HAP-1 (cell line): ENCODE measurements at regions not wholly inside any gene's neighbourhood (a gene's known extent, or its start where the extent isn't known, plus 50 kb on each side); places are given as distances from the start of the nearest gene placed in this dataset.
"Not testable (repeated sequence)": the region's sequence is repeated elsewhere in the genome, so short reads cannot be mapped to it uniquely, and the experiment has no call there.

Experiments
- DNase-seq, 2 experiments: peaks; one replicate each; pipeline ENCODE4 v3.0.0-alpha.2; 2016 to 2020; ENCODE audit warnings: low spot score in 2 of 2
- H3K27me3 ChIP-seq: fragments of 250-450 bp; sonication (Bioruptor Pico); 2 replicates; pipeline ENCODE4 v1.5.1; 2020; ENCODE audit warnings: low read depth, mild to moderate bottlenecking, moderate library complexity
- H3K36me3 ChIP-seq: fragments of 250-450 bp; sonication (Bioruptor Pico); replicated peaks from 2 replicates; pipeline ENCODE4 v1.5.1; 2020; ENCODE audit warnings: mild to moderate bottlenecking
- H3K4me1 ChIP-seq: fragments of 250-450 bp; sonication (Bioruptor Pico); 2 replicates; pipeline ENCODE4 v1.5.1; 2020; ENCODE audit warnings: mild to moderate bottlenecking
- H3K4me3 ChIP-seq: fragments of 250-450 bp; sonication (Bioruptor Pico); 2 replicates; pipeline ENCODE4 v1.5.1; 2020; ENCODE audit warnings: mild to moderate bottlenecking, moderate library complexity
- H3K9me3 ChIP-seq: fragments of 250-450 bp; sonication (Bioruptor Pico); 2 replicates; pipeline ENCODE4 v1.5.1; 2020; ENCODE audit warnings: mild to moderate bottlenecking, moderate library complexity
- in situ Hi-C: fragments of 300-500 bp; cut with MboI; formaldehyde crosslinking; loops from 3 replicates; pipeline ENCODE4 v1.14.3; 2020; ENCODE audit warnings: low sequenced_read_pairs, inconsistent platforms, mixed read lengths

- in situ Hi-C loops = no loop called here
- Histone ChIP-seq H3K9me3 (no peaks in the 10 kb centered on the region), H3K4me1 (no peaks in the 10 kb centered on the region), H3K36me3 (no peaks in the 10 kb centered on the region), H3K4me3 (no peak overlapping the region), H3K27me3 (no peaks in the 10 kb centered on the region)
- DNase-seq = no peak
These were observed 657.0 kb upstream of the SYT4 start for GRCh38 chr18:43934322-43934721.

- in situ Hi-C loops = no loop called here
- Histone ChIP-seq H3K27me3 (no peaks in the 10 kb centered on the region), H3K9me3 (no peaks in the 10 kb centered on the region), H3K4me3 (no peak overlapping the region), H3K36me3 (no peaks in the 10 kb centered on the region), H3K4me1 (no peaks in the 10 kb centered on the region)
- DNase-seq = no peak
These were observed 657.6 kb upstream of the SYT4 start for GRCh38 chr18:43934781-43935471.

GRCh38 chr18:43936176-43936575 is 658.9 kb upstream of the SYT4 start:
- in situ Hi-C loops = no loop called here
- DNase-seq = no peak
- no peak overlapping the region for H3K4me3 ChIP-seq

GRCh38 chr18:43949291-43949690 is 672.0 kb upstream of the SYT4 start:
- DNase-seq = no peak
- H3K9me3 ChIP-seq = no peaks in the 10 kb centered on the region
- in situ Hi-C loops = no loop called here

More at GRCh38 chr18:43936176-43936575, 658.9 kb upstream of the SYT4 start:
- Histone ChIP-seq H3K4me1 (no peaks in the 10 kb centered on the region), H3K27me3 (no peaks in the 10 kb centered on the region), H3K9me3 (no peaks in the 10 kb centered on the region), H3K36me3 (no peaks in the 10 kb centered on the region)

GRCh38 chr18:43950062-43950461 is 672.8 kb upstream of the SYT4 start:
- no peaks in the 10 kb centered on the region for H3K9me3 ChIP-seq
- H3K27me3 ChIP-seq = no peaks in the 10 kb centered on the region
- DNase-seq = no peak
- no peaks in the 10 kb centered on the region for H3K36me3 ChIP-seq
- no peaks in the 10 kb centered on the region for H3K4me1 ChIP-seq
- in situ Hi-C loops = no loop called here
- no peak overlapping the region for H3K4me3 ChIP-seq

More at GRCh38 chr18:43949291-43949690, 672.0 kb upstream of the SYT4 start:
- Histone ChIP-seq H3K36me3 (no peaks in the 10 kb centered on the region), H3K27me3 (no peaks in the 10 kb centered on the region), H3K4me1 (no peaks in the 10 kb centered on the region), H3K4me3 (no peak overlapping the region)

- Histone ChIP-seq H3K4me3 (no peak overlapping the region), H3K27me3 (no peaks in the 10 kb centered on the region), H3K4me1 (no peaks in the 10 kb centered on the region), H3K9me3 (no peaks in the 10 kb centered on the region), H3K36me3 (no peaks in the 10 kb centered on the region)
- no peak for DNase-seq
- in situ Hi-C loops = no loop called here
These were observed 675.1 kb upstream of the SYT4 start for GRCh38 chr18:43952398-43952797.

- no peaks in the 10 kb centered on the region for H3K4me1 ChIP-seq
- H3K9me3 ChIP-seq = no peaks in the 10 kb centered on the region
- no peaks in the 10 kb centered on the region; the same call in 1 of the 2 replicates for H3K27me3 ChIP-seq
- in situ Hi-C loops = no loop called here
- no peak for DNase-seq
- no peak overlapping the region for H3K4me3 ChIP-seq
- no peaks in the 10 kb centered on the region for H3K36me3 ChIP-seq
These were observed 684.4 kb upstream of the SYT4 start for GRCh38 chr18:43961722-43962121.

GRCh38 chr18:43964666-43965065 is 687.4 kb upstream of the SYT4 start:
- no peak for DNase-seq
- in situ Hi-C loops = no loop called here
- no peaks in the 10 kb centered on the region for H3K36me3 ChIP-seq
- H3K4me1 ChIP-seq = no peaks in the 10 kb centered on the region
- no peak overlapping the region for H3K4me3 ChIP-seq
- H3K9me3 ChIP-seq = no peaks in the 10 kb centered on the region
- no peaks in the 10 kb centered on the region; the same call in 1 of the 2 replicates for H3K27me3 ChIP-seq

- H3K4me1 ChIP-seq = no peaks in the 10 kb centered on the region
- no peaks in the 10 kb centered on the region for H3K9me3 ChIP-seq
- in situ Hi-C loops = no loop called here
- H3K27me3 ChIP-seq = no peaks in the 10 kb centered on the region; the same call in 1 of the 2 replicates
- no peak overlapping the region for H3K4me3 ChIP-seq
- H3K36me3 ChIP-seq = no peaks in the 10 kb centered on the region
- DNase-seq = no peak
These were observed 688.4 kb upstream of the SYT4 start for GRCh38 chr18:43965691-43966090.

GRCh38 chr18:43970656-43971055 is 693.4 kb upstream of the SYT4 start:
- no peak for DNase-seq
- Histone ChIP-seq H3K4me1 (no peaks in the 10 kb centered on the region), H3K9me3 (no peaks in the 10 kb centered on the region), H3K36me3 (no peaks in the 10 kb centered on the region), H3K27me3 (no peaks in the 10 kb centered on the region), H3K4me3 (no peak overlapping the region)
- in situ Hi-C loops = no loop called here

GRCh38 chr18:43978174-43978573 is 700.9 kb upstream of the SYT4 start:
- no peak for DNase-seq
- H3K4me1 ChIP-seq = no peaks in the 10 kb centered on the region
- H3K27me3 ChIP-seq = no peaks in the 10 kb centered on the region
- H3K4me3 ChIP-seq = no peak overlapping the region
- no peaks in the 10 kb centered on the region for H3K9me3 ChIP-seq
- H3K36me3 ChIP-seq = no peaks in the 10 kb centered on the region
- in situ Hi-C loops = no loop called here

- in situ Hi-C loops = no loop called here
- Histone ChIP-seq H3K9me3 (no peaks in the 10 kb centered on the region), H3K4me1 (no peaks in the 10 kb centered on the region), H3K27me3 (no peaks in the 10 kb centered on the region), H3K4me3 (no peak overlapping the region), H3K36me3 (no peaks in the 10 kb centered on the region)
- DNase-seq = no peak
These were observed 698.1 kb upstream of the SETBP1 start for GRCh38 chr18:43982582-43982981.

GRCh38 chr18:43987061-43987460 is 693.6 kb upstream of the SETBP1 start:
- H3K36me3 ChIP-seq, in situ Hi-C loops, H3K27me3 ChIP-seq, H3K9me3 ChIP-seq, H3K4me3 ChIP-seq, DNase-seq, H3K4me1 ChIP-seq: not testable (repeated sequence)

- DNase-seq = no peak
- in situ Hi-C loops = no loop called here
- Histone ChIP-seq H3K4me1 (no peaks in the 10 kb centered on the region), H3K27me3 (no peaks in the 10 kb centered on the region), H3K4me3 (no peak overlapping the region), H3K9me3 (no peaks in the 10 kb centered on the region), H3K36me3 (no peaks in the 10 kb centered on the region)
These were observed 687.9 kb upstream of the SETBP1 start for GRCh38 chr18:43992741-43993140.

- H3K4me3 ChIP-seq = no peak overlapping the region
- no peak for DNase-seq
- in situ Hi-C loops = no loop called here
- H3K9me3 ChIP-seq = no peaks in the 10 kb centered on the region
- H3K4me1 ChIP-seq = no peaks in the 10 kb centered on the region
- no peaks in the 10 kb centered on the region for H3K36me3 ChIP-seq
- H3K27me3 ChIP-seq = no peaks in the 10 kb centered on the region
These were observed 686.3 kb upstream of the SETBP1 start for GRCh38 chr18:43994381-43994780.
